ENCODE measurements at regions not wholly inside any gene's neighbourhood (a gene's known extent, or its start where the extent isn't known, plus 50 kb on each side); places are given as distances from the start of the nearest gene placed in this dataset.
"Not testable (repeated sequence)": the region's sequence is repeated elsewhere in the genome, so short reads cannot be mapped to it uniquely, and the experiment has no call there.

DNA sequence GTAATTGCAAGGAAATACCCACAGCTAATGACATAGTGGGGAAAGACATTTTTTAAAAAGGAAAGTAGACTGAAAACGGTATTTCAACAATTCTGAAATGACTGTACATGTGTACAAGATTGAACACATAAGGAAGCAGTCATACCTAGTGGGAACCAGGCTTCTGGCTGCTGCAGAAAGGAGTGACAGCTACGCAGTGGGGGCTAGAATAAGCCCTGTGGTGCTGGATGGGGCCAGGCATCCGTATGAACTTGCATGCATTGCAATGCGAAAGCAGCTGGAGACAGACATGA, 54.9 kb upstream of the GPR31 start:
- Histone ChIP-seq H3K27me3 (ENCODE audit: insufficient read depth, low read depth, severe bottlenecking) (no peaks in the 10 kb centered on the region), H3K27ac (no peak overlapping the region), H3K4me3 (ENCODE audit: low read depth, low read length) (no peak overlapping the region), H3K36me3 (no peaks in the 10 kb centered on the region), H3K9me3 (ENCODE audit: severe bottlenecking) (no peaks in the 10 kb centered on the region)
- DNase-seq = no peak
- TF ChIP-seq, protein P1, sequence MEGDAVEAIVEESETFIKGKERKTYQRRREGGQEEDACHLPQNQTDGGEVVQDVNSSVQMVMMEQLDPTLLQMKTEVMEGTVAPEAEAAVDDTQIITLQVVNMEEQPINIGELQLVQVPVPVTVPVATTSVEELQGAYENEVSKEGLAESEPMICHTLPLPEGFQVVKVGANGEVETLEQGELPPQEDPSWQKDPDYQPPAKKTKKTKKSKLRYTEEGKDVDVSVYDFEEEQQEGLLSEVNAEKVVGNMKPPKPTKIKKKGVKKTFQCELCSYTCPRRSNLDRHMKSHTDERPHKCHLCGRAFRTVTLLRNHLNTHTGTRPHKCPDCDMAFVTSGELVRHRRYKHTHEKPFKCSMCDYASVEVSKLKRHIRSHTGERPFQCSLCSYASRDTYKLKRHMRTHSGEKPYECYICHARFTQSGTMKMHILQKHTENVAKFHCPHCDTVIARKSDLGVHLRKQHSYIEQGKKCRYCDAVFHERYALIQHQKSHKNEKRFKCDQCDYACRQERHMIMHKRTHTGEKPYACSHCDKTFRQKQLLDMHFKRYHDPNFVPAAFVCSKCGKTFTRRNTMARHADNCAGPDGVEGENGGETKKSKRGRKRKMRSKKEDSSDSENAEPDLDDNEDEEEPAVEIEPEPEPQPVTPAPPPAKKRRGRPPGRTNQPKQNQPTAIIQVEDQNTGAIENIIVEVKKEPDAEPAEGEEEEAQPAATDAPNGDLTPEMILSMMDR (IDR thresholded peaks at IDR 0.05; ENCODE audit: low read depth, low read length) = no peak

DNA sequence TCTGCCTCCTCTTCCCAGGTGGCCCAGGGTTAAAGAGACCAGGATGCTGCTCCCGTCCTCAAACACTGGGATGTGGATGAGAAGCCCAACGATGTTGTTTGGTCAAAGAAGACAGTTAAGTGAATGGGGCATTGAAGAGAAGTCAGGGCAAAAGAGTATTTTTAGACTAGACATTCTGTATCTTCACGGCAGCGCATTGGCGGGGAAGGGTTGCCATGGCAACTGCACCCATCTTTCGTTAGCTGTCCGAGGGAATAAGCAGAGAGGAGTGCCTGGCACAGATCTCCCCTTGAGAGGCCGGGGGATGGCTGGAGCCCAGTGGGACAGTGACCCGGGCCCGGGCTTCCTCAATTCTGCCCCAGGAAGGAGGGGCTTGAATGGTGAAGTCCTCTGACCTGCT, 56.4 kb upstream of the GPR31 start:
- no peak for DNase-seq
- no peaks in the 10 kb centered on the region for H3K27me3 ChIP-seq (ENCODE audit: insufficient read depth, low read depth, severe bottlenecking)
- TF ChIP-seq, protein P1 (IDR thresholded peaks at IDR 0.05; ENCODE audit: low read depth, low read length) = no peak
- H3K27ac ChIP-seq = no peak overlapping the region
- no peak overlapping the region for H3K4me3 ChIP-seq (ENCODE audit: low read depth, low read length)
- no peaks in the 10 kb centered on the region for H3K9me3 ChIP-seq (ENCODE audit: severe bottlenecking)
- H3K36me3 ChIP-seq = no peaks in the 10 kb centered on the region

DNA sequence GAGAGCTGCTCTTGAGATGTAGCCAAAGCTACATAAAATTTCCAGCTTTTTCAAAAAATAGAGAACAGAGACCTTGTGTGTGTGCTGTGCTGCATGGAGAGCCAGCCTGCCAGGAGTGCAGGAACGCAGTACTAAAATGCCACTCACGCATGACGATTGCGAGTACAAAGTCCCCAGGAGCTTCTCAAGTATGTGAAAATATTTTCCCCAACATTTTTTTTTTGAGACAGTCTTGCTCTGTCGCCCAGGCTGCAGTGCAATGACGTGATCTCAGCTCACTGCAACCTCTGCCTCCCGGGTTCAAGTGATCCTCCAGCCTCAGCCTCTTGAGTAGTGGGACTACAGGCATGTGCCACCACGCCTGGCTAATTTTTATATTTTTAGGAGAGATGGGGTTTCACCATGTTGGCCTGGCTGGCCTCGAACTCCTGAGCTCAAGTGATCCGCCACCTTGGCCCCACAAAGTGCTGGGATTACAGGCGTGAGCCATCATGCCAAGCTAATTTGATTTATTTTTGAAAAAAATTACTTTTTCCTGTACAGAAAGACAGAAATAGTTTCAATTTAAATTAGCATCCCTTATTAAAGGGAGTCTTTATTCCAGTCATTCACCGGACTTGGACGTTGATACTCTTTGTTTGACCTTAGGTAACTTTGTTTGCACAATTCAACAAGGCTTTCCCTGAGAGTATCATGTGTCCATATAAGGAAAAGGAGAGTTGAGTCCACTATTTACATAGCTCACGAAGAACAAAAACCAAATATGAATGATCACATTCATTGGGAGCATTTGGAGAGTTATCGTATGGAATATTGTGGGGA, 57.9 kb upstream of the GPR31 start:
- DNase-seq; H3K36me3 ChIP-seq; H3K4me3 ChIP-seq (ENCODE audit: low read depth, low read length); H3K27ac ChIP-seq; H3K27me3 ChIP-seq (ENCODE audit: insufficient read depth, low read depth, severe bottlenecking); H3K9me3 ChIP-seq (ENCODE audit: severe bottlenecking): not testable (repeated sequence)

DNA sequence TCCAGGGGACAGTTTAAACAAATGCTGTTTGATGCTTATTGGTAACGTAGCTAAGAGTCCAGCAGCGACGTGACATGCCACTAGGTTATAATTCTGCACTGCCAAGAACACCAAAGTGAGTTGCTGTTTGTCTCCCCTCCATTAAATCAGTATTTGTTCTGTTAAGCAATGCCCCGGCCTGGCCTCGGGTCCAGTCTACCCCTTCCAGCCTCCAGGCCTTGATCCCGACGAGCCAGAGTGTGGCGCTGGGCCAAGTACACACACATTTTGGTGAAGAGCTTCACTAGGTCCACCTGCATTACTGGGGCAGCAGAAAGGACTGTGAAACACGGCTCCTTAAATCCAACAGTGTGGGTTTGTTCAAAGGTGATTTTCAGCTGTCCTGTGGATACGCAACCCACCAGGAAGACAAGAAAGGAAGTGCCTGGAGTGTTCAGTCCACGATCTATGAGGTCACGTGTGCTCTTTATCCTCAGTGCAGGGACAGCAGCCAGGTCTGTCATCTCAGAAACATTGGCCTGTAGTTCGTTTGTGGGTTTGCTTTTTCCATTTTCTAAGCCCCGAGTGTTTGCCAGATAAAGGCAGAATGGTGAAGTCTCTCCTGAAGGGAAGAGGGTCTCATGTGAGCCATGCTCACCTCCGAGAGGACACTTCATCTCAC, 58.7 kb upstream of the GPR31 start:
- H3K4me3 ChIP-seq (ENCODE audit: low read depth, low read length); H3K36me3 ChIP-seq; DNase-seq; H3K9me3 ChIP-seq (ENCODE audit: severe bottlenecking); H3K27ac ChIP-seq; H3K27me3 ChIP-seq (ENCODE audit: insufficient read depth, low read depth, severe bottlenecking): not testable (repeated sequence)

DNA sequence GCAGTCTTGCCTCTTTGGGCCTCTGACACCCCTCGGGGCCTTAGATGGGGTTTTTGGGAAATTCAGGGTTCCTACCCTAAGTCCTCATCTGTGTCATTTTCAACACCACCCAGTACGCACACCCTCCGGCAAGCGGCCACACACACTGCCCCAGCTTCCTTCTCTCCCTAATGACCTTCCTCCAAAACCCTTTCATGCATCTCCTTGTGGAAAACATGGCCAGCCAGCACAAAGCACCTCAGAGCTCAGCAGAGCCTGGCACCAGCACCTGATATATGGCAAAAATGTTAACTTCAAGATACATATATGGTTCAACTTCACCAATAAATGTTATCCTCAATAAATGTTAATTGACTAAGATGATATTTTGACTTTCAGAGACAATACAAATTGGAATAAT, 59.3 kb upstream of the GPR31 start:
- H3K36me3 ChIP-seq; H3K9me3 ChIP-seq (ENCODE audit: severe bottlenecking); H3K4me3 ChIP-seq (ENCODE audit: low read depth, low read length); H3K27ac ChIP-seq; H3K27me3 ChIP-seq (ENCODE audit: insufficient read depth, low read depth, severe bottlenecking); DNase-seq: not testable (repeated sequence)

DNA sequence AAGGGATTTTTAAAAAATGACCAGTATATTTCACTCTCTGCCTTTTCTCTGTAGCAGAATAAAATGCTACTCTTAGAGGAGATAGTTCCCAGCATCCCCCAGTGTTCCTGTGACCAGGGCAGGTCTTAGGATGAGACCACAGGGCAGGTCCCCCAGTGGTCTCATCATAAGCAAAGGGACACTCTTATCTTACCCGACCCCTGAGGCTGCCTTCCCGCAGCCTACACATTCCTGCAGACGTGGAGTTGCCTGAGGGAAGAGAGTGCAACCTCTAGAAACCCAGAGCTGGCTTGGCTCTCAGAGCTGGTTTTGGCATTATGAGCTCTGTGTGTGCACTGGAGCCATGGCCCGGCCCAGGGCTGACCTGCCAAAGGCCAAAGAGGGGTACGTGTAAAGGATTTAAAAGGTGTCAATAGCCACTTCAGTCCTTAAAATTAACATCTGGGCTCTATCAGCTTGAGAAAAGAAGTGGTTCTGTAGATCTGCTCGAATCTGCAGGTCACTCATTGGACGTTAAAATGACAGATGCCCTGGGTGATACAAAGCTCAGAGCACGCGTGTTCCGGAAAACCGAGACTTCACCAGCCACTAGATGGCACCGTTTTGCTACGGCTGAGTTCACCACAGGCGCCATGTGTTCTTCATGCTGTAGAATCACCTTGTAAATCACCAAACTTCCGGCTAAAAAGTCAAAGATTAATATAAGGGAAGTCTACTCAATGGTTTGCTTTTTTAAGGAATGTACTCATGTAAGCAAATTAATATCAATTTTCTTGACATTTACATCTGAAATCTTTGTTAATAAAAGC, 60.4 kb upstream of the GPR31 start:
- H3K36me3 ChIP-seq; H3K27ac ChIP-seq; H3K4me3 ChIP-seq (ENCODE audit: low read depth, low read length); H3K27me3 ChIP-seq (ENCODE audit: insufficient read depth, low read depth, severe bottlenecking); H3K9me3 ChIP-seq (ENCODE audit: severe bottlenecking): not testable (repeated sequence)
- DNase-seq = peak; percentile 36

DNA sequence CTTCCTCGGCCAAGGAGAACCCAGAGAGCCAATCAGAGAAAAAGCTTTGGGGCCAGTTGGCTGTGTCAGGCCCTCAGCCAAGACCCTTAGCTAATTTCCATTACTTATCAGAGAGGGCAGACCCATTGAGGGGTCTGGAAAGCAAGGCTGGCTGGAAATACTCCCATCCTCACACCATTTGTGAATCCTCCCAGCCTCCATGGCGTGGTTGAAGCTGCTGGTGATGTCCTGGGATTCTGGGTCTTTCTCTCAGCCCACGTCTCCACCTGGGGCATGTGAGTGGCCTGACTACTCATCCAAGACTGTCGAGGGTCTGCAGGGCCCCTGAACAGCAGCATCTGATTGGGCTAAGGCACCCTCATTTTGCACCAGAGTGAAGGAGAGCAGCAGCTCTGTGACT, 61.3 kb upstream of the GPR31 start:
- not testable (repeated sequence) for DNase-seq; H3K27ac ChIP-seq; H3K27me3 ChIP-seq (ENCODE audit: insufficient read depth, low read depth, severe bottlenecking); H3K9me3 ChIP-seq (ENCODE audit: severe bottlenecking); H3K4me3 ChIP-seq (ENCODE audit: low read depth, low read length); H3K36me3 ChIP-seq

DNA sequence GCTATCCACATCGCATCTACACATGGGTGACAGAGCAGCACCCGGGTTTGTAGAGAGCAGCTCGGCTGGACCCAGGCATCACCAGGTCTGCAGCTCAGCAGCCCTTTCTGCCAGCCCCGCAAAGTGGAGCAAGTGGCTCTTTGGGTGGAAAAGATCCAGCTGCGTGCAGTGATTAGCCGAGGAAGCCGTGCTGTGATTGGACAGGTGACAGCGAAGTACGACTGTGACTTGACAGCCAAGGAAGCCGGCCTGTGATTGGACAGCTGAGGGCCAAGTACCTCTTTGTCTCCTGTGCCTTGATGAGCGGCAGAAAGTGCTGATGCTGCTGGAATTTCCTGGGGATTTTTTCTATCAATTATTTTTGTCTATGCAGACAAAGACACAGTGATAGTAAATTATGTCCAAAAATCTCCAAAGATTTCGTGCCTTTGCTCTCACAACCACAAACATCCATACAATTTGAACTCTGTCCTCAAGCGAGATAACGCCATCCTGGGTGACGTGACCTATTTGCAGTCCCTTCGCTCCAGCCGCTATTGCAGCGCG, 62.3 kb upstream of the GPR31 start:
- no peaks in the 10 kb centered on the region for H3K9me3 ChIP-seq (ENCODE audit: severe bottlenecking)
- TF ChIP-seq, protein P1 (IDR thresholded peaks at IDR 0.05; ENCODE audit: low read depth, low read length) = no peak
- no peak overlapping the region for H3K27ac ChIP-seq
- H3K36me3 ChIP-seq = no peaks in the 10 kb centered on the region
- DNase-seq = no peak
- no peak overlapping the region for H3K4me3 ChIP-seq (ENCODE audit: low read depth, low read length)
- H3K27me3 ChIP-seq (ENCODE audit: insufficient read depth, low read depth, severe bottlenecking) = no peaks in the 10 kb centered on the region
